GM10266 (cell line): ENCODE measurements at regions not wholly inside any gene's neighbourhood (a gene's known extent, or its start where the extent isn't known, plus 50 kb on each side); places are given as distances from the start of the nearest gene placed in this dataset.

Experiments
- DNase-seq: peaks from one replicate; pipeline ENCODE4 v3.0.0; 2012; ENCODE audit errors: extremely low spot score
- TF ChIP-seq, protein P1 (sequence below): IDR thresholded peaks from 2 replicates; pipeline ENCODE4 v1.5.1; 2012; ENCODE audit warnings: mild to moderate bottlenecking, low read depth; ENCODE audit not compliant: control insufficient read depth, insufficient read depth; ENCODE audit errors: missing control alignments

- no peak for DNase-seq
- TF ChIP-seq, protein P1, sequence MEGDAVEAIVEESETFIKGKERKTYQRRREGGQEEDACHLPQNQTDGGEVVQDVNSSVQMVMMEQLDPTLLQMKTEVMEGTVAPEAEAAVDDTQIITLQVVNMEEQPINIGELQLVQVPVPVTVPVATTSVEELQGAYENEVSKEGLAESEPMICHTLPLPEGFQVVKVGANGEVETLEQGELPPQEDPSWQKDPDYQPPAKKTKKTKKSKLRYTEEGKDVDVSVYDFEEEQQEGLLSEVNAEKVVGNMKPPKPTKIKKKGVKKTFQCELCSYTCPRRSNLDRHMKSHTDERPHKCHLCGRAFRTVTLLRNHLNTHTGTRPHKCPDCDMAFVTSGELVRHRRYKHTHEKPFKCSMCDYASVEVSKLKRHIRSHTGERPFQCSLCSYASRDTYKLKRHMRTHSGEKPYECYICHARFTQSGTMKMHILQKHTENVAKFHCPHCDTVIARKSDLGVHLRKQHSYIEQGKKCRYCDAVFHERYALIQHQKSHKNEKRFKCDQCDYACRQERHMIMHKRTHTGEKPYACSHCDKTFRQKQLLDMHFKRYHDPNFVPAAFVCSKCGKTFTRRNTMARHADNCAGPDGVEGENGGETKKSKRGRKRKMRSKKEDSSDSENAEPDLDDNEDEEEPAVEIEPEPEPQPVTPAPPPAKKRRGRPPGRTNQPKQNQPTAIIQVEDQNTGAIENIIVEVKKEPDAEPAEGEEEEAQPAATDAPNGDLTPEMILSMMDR: no peak
These were observed 56.7 kb upstream of the NTPCR start for GRCh38 chr1:232893481-232894313.

DNA sequence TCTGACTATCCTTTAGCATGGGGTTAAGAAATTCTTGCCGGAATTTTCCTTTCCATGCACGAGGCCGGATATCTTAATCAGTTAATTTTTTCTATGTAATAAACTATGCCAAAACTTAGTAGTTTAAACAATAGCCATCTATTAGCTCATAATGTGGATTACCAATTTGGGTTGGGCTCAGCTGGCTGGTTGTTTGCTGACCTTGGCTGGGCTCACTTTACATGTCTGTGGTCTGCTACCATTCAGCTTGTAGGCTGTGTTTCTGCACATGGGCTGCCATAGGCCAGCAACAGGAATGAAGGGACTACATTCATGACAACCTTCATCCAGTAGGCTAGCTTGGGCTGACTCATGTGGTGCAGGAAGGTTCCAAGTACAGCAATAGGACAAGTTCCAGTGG lies 56.0 kb upstream of the NTPCR start:
- DNase-seq: no peak
- TF ChIP-seq, protein P1: no peak

DNA sequence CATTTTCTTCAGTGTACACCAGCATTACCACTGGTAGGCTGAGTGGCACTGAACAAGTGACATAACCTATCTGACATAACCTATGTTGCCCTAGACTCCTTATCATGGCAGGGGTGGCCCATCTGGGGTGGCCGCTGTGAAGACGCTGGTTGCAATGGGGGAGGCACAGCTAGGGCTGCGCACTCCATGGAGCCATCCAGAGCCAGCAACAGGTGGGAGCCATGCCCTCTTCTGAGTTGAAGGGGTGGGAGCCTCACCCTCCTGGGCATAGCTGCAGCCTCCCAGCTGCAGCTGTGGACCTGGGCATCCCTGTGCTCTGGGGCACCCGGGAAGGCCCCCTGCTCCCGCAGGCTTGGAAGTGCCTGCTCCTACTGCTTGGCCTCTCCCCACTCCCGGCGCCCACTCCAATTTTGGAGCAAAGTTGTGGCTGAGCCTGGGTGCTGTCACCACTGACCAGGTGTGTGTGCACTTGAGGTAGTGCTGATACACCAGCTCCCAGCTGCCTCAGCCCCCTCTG lies 52.4 kb upstream of the NTPCR start:
- TF ChIP-seq, protein P1: no peak

GRCh38 chr1:232899268-232899667 lies 51.1 kb upstream of the NTPCR start:
- DNase-seq: no peak
- TF ChIP-seq, protein P1: no peak

More for the DNA sequence above, 52.4 kb upstream of the NTPCR start:
- DNase-seq: no peak

DNA sequence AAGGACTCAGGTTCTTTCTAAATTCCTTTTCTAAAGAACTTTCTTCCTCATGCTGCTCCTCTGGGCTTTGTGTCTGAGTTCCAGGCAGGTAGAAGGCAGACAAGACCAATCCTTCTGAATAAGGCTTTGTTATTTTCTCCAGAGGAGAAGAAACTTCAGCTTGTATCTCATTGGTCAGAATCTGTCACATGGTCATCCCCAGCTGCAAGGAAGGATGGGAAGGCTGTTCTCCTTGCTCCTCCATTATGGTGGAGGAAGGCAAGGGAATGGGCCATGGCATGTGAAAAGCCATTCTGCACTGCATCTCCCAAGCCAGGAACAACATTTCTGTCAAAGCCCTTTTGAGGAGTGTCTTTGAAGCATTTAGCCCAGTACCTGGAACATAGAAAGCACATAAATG lies 50.6 kb upstream of the NTPCR start:
- no peak for DNase-seq
- TF ChIP-seq, protein P1: no peak
